Immature natural killer cell (primary cell): ENCODE measurements at regions not wholly inside any gene's neighbourhood (a gene's known extent, or its start where the extent isn't known, plus 50 kb on each side); places are given as distances from the start of the nearest gene placed in this dataset.
"Not testable (repeated sequence)": the region's sequence is repeated elsewhere in the genome, so short reads cannot be mapped to it uniquely, and the experiment has no call there.

ENCODE experiments used
- DNase-seq, 3 donors: peaks; one replicate each; pipeline ENCODE4 v3.0.0; 2022; ENCODE audit warnings: mixed read lengths in 1 of 3
- H3K27ac Mint-ChIP-seq, 6 donors: one replicate each; pipeline ENCODE4 v1.8.0; 2020; ENCODE audit warnings: mixed read lengths in 6 of 6, mild to moderate bottlenecking in 5 of 6, inconsistent platforms in 4 of 6, moderate library complexity in 3 of 6
- H3K27me3 Mint-ChIP-seq, 3 donors: one replicate each; pipeline ENCODE4 v1.8.0; 2020 to 2021; ENCODE audit warnings: low read depth in 3 of 3, mild to moderate bottlenecking in 3 of 3, mixed read lengths in 3 of 3, moderate library complexity in 3 of 3, inconsistent platforms in 1 of 3
- H3K36me3 Mint-ChIP-seq, 3 donors: one replicate each; pipeline ENCODE4 v1.8.0; 2020; ENCODE audit warnings: mixed read lengths in 3 of 3, inconsistent platforms in 2 of 3, mild to moderate bottlenecking in 2 of 3
- H3K4me1 Mint-ChIP-seq, 2 donors: one replicate each; pipeline ENCODE4 v1.8.0; 2020; ENCODE audit warnings: inconsistent platforms in 2 of 2, mild to moderate bottlenecking in 2 of 2, mixed read lengths in 2 of 2, moderate library complexity in 1 of 2
- H3K4me3 Mint-ChIP-seq, 5 donors: one replicate each; pipeline ENCODE4 v1.8.0; 2020; ENCODE audit warnings: mild to moderate bottlenecking in 5 of 5, mixed read lengths in 5 of 5, inconsistent platforms in 3 of 5, moderate library complexity in 3 of 5
- H3K9me3 Mint-ChIP-seq, 6 donors: one replicate each; pipeline ENCODE4 v1.8.0; 2020; ENCODE audit warnings: mild to moderate bottlenecking in 6 of 6, mixed read lengths in 6 of 6, inconsistent platforms in 4 of 6, moderate library complexity in 3 of 6

- H3K27me3 Mint-ChIP-seq: peaks cover 2 to 22% (median 6%) of the 10 kb centered on the region in 3 donors
- no peaks in the 10 kb centered on the region for H3K36me3 Mint-ChIP-seq
- no peak overlapping the region for H3K4me3 Mint-ChIP-seq
- DNase-seq: no peak
- no peaks in the 10 kb centered on the region for H3K4me1 Mint-ChIP-seq
- no peaks in the 10 kb centered on the region for H3K9me3 Mint-ChIP-seq
- no peak overlapping the region for H3K27ac Mint-ChIP-seq
Observed at GRCh38 chr11:122563761-122564160, 91.8 kb upstream of the UBASH3B start.

DNA sequence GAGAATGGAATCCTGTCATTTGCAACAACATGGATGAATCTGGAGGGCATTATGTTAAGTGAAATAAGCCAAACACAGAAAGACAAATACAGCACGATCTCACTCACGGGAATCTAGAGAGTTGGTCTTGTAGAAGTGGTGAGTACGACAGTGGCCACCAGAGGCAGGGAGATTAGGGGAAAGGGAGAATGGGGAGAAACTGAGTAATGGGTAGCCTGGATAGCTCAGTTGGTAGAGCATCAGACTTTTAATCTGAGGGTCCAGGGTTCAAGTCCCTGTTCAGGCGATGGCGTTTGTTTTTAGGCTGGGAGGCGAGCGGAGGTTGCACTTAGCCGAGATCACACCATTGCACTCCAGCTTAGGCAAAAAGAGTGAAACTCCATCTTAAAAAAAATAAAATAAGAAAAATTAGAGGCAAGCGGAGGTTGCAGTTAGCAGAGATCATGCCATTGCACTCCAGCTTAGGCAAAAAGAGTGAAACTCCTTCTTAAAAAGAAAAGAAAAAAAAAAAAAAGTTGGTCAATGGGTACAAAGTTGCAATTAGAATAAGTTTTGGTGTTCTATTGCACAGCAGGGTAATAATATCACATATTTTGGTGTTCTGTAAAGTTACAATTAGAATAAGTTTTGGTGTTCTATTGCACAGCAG, 95.7 kb upstream of the UBASH3B start:
- Mint-ChIP-seq H3K9me3 (no peaks in the 10 kb centered on the region), H3K4me1 (peaks cover 0 to 6% of the 10 kb centered on the region in 2 donors), H3K27me3 (peaks cover 4 to 23% (median 4%) of the 10 kb centered on the region in 3 donors), H3K36me3 (no peaks in the 10 kb centered on the region), H3K4me3 (no peak overlapping the region), H3K27ac (no peak overlapping the region)
- no peak for DNase-seq

DNA sequence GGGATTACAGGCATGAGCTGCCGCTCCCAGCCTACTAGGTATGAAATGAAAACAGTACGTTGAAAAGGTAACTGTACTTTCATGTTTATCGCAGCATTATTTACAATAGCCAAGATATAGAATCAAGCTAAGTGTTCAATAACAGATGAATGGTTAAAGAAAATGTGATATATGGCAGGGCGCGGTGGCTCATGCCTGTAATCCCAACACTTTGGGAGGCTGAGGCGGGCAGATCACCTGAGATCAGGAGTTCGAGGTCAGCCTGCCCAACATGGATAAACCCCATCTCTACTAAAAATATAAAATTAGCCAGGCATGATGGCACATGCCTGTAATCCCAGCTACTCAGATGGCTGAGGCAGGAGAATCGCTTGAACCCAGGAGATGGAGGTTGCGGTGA, 96.3 kb upstream of the UBASH3B start:
- H3K4me3 Mint-ChIP-seq, H3K9me3 Mint-ChIP-seq, H3K27ac Mint-ChIP-seq, H3K36me3 Mint-ChIP-seq, DNase-seq, H3K4me1 Mint-ChIP-seq: not testable (repeated sequence)
- H3K27me3 Mint-ChIP-seq: peaks cover 4 to 23% (median 4%) of the 10 kb centered on the region in 3 donors

- H3K27ac Mint-ChIP-seq, H3K9me3 Mint-ChIP-seq, H3K36me3 Mint-ChIP-seq, H3K4me1 Mint-ChIP-seq, H3K27me3 Mint-ChIP-seq, DNase-seq: not testable (repeated sequence)
- H3K4me3 Mint-ChIP-seq: peak overlapping the region in 3 of 5 donors; percentile 19 to 43 (median 27)
Observed at GRCh38 chr11:122557163-122557562, 98.4 kb upstream of the UBASH3B start.

DNA sequence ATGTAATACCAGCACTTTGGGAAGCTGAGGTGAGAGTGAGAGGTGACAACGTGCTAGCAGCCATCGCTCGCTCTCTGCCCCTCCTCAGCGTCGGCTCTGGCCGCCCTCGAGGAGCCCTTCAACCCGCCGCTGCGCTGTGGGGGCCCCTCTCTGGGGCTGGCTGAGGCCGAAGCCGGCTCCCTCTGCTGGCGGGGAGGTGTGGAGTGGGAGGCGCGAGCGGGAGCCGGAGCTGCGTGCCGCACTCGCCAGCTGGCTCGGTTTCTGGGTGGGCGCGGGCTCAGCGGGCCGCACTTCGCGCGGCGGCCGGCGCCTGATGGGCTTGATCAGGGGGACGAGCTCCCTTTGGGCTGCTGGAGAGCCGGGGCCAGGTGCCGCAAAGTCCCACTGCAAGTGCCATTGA, 98.9 kb upstream of the UBASH3B start:
- peak in 2 of 3 donors; percentile 5 to 26 for DNase-seq
- Mint-ChIP-seq H3K36me3 (no peaks in the 10 kb centered on the region), H3K27me3 (peaks cover 2 to 8% (median 3%) of the 10 kb centered on the region in 3 donors), H3K4me1 (peaks cover 0 to 6% of the 10 kb centered on the region in 2 donors), H3K27ac (no peak overlapping the region), H3K4me3 (peak overlapping the region in 2 of 5 donors; percentile 8 to 15), H3K9me3 (no peaks in the 10 kb centered on the region)

GRCh38 chr11:122538060-122538459, 117.5 kb upstream of the UBASH3B start:
- H3K27ac Mint-ChIP-seq: no peak overlapping the region
- H3K4me3 Mint-ChIP-seq: no peak overlapping the region
- no peaks in the 10 kb centered on the region for H3K4me1 Mint-ChIP-seq
- no peak for DNase-seq
- peaks cover 3 to 10% (median 6%) of the 10 kb centered on the region in 3 donors for H3K27me3 Mint-ChIP-seq
- H3K36me3 Mint-ChIP-seq: peaks cover 0 to 4% (median 4%) of the 10 kb centered on the region in 3 donors
- H3K9me3 Mint-ChIP-seq: peaks cover 6 to 48% (median 29%) of the 10 kb centered on the region in 6 donors

- no peak for DNase-seq
- no peak overlapping the region for H3K4me3 Mint-ChIP-seq
- H3K27ac Mint-ChIP-seq: no peak overlapping the region
- H3K27me3 Mint-ChIP-seq: peaks cover 2 to 6% (median 4%) of the 10 kb centered on the region in 3 donors
- H3K36me3 Mint-ChIP-seq: no peaks in the 10 kb centered on the region
- H3K9me3 Mint-ChIP-seq: no peaks in the 10 kb centered on the region
- H3K4me1 Mint-ChIP-seq: no peaks in the 10 kb centered on the region
Observed at GRCh38 chr11:122524898-122525297, 130.6 kb upstream of the UBASH3B start.

DNA sequence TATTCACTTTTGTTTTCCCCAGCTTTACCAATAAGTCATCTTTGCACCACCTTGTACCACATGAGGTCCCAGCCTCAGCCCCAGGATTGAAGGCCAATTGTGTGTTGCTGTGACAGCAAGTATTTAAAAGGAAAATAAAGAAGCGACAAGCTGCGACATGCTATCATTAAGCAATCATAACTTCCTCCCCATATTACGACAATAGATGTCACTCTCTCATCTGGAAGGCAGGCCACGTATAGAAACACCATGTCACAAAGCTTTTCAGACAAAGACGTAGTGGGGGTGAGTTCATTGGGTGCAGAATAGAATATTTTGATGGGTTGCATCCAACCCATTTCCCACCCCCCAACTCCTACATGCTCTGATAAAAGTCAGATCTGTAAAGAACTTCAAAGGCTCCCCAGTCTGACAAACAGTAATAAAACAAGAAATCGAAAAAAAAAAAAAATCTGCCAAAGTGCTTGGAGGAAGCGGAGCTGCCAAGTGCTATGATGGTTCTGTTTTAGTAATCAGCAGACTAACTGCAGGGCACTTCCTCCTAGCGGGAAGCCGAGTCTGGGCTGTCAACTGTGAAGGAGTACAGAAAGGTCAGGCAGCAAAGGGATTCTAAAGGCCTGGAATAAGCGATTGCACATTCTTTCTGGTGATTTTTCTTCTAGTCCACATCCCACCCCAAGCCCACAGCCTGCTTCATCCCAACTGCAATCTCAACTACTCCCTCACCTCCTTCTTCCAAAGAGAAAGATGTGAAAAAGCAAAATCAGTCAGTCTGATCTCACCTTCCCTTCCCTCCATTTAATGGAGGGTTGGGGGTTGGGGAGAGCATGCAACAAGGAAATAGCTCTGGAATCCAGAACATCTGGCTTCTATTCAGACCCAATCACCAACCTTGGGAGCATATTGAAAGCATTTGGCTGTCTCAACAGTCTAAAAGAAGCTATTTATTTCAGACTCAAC, 131.4 kb upstream of the UBASH3B start:
- no peak overlapping the region for H3K27ac Mint-ChIP-seq
- H3K9me3 Mint-ChIP-seq: no peaks in the 10 kb centered on the region
- H3K4me1 Mint-ChIP-seq: no peaks in the 10 kb centered on the region
- H3K36me3 Mint-ChIP-seq: no peaks in the 10 kb centered on the region
- DNase-seq: no peak
- H3K4me3 Mint-ChIP-seq: no peak overlapping the region
- H3K27me3 Mint-ChIP-seq: peaks cover 2 to 6% (median 4%) of the 10 kb centered on the region in 3 donors

GRCh38 chr11:122521626-122522025, 133.9 kb upstream of the UBASH3B start:
- no peaks in the 10 kb centered on the region for H3K4me1 Mint-ChIP-seq
- H3K27ac Mint-ChIP-seq: no peak overlapping the region
- H3K36me3 Mint-ChIP-seq: no peaks in the 10 kb centered on the region
- DNase-seq: no peak
- H3K4me3 Mint-ChIP-seq: no peak overlapping the region
- H3K9me3 Mint-ChIP-seq: no peaks in the 10 kb centered on the region
- peaks cover 1 to 2% (median 2%) of the 10 kb centered on the region in 3 donors for H3K27me3 Mint-ChIP-seq

DNA sequence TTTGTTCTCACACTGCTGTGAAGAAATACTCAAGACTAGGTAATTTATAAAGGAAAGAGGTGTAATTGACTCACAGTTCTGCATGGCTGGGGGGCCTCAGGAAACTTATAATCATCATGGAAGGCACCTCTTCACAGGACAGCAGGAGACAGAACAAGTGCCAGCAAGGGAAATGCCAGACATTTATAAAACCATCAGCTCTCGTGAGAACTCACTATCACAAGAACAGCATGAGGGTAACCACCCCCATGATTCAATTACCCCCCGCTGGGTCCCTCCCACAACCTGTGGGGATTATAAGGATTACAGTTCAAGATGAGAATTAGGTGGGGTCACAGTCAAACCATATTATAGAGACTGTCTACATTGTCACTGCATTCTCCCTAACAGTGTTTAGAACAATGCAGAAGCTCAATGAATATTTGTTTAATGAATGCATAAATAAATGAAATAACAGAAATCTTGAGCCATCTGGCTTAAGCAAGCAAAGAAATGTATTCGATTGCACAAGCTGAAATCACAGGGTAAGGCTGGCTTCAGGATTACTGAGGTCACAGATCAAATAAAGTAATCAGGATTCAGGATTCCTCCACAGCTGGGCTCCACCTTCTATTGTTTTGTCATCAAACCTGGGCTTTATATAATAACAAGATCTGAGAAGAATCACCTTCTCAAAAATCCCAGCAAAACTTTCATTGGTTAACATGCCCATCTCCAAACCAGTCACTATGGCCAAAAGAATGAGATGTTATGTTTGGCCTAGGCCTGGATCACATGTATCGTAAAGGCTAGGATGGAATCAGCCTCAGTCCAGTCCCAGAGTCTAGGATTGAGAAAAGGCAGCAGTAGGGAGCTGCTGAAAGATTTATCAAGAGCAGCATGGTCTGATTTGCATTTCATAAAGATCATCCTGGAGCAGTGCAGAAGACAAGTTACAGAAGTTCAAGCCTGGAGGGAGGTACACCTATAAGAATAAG, 137.8 kb upstream of the UBASH3B start:
- no peak overlapping the region for H3K27ac Mint-ChIP-seq
- H3K4me3 Mint-ChIP-seq: no peak overlapping the region
- no peaks in the 10 kb centered on the region for H3K36me3 Mint-ChIP-seq
- H3K9me3 Mint-ChIP-seq: no peaks in the 10 kb centered on the region
- H3K4me1 Mint-ChIP-seq: no peaks in the 10 kb centered on the region
- H3K27me3 Mint-ChIP-seq: peaks cover 0 to 2% (median 0%) of the 10 kb centered on the region in 3 donors
- no peak for DNase-seq

DNA sequence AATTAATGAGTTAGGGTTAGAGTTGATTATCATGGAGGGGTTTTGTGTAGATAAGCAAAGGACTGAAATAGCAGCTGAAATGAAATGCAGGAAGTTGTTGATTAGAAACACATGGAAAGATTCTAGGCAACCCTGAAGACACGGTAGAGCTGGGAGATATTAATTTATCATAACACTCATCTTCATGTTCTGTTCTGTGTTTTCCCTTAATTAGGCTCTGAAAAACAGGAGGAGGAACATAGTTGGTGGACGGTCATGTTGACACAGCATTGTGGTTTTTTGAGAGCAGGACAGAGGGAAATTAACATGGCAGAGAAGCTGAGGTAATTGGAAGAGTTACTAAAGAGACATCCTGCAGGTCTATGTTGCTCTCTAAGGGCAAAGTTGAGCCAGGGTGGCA, 138.8 kb upstream of the UBASH3B start:
- no peak overlapping the region for H3K4me3 Mint-ChIP-seq
- no peaks in the 10 kb centered on the region for H3K36me3 Mint-ChIP-seq
- DNase-seq: no peak
- no peaks in the 10 kb centered on the region for H3K4me1 Mint-ChIP-seq
- no peak overlapping the region for H3K27ac Mint-ChIP-seq
- H3K9me3 Mint-ChIP-seq: no peaks in the 10 kb centered on the region
- H3K27me3 Mint-ChIP-seq: peaks cover 0 to 2% (median 0%) of the 10 kb centered on the region in 3 donors

DNA sequence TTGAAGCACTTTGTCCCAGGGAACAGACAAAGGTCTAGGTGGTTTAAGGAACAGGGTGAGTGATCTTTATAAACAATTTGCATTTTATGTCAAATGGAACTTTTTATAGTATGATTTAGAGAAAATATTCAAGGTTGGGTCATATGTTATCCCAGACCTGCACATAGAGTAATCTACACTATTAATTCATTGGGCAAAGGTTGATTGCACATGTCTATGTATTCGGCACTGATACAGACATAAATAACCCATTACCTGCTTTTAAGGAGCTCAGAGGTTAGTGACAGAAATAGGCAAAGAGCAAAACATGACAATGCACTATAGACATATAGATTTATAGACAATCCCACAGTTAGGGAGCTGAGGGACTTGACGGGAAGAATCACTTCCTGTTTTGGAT, 141.5 kb upstream of the UBASH3B start:
- Mint-ChIP-seq H3K27me3 (peaks cover 0 to 3% (median 0%) of the 10 kb centered on the region in 3 donors), H3K4me1 (no peaks in the 10 kb centered on the region), H3K36me3 (no peaks in the 10 kb centered on the region), H3K27ac (no peak overlapping the region), H3K4me3 (no peak overlapping the region), H3K9me3 (no peaks in the 10 kb centered on the region)
- no peak for DNase-seq

- H3K36me3 Mint-ChIP-seq: no peaks in the 10 kb centered on the region
- peaks cover 0 to 3% (median 0%) of the 10 kb centered on the region in 3 donors for H3K27me3 Mint-ChIP-seq
- no peaks in the 10 kb centered on the region for H3K4me1 Mint-ChIP-seq
- DNase-seq: no peak
- no peaks in the 10 kb centered on the region for H3K9me3 Mint-ChIP-seq
- no peak overlapping the region for H3K27ac Mint-ChIP-seq
- no peak overlapping the region for H3K4me3 Mint-ChIP-seq
Observed at GRCh38 chr11:122513328-122513727, 142.2 kb upstream of the UBASH3B start.
